ENCODE measurements at regions not wholly inside any gene's neighbourhood (a gene's known extent, or its start where the extent isn't known, plus 50 kb on each side); places are given as distances from the start of the nearest gene placed in this dataset.
"Not testable (repeated sequence)": the region's sequence is repeated elsewhere in the genome, so short reads cannot be mapped to it uniquely, and the experiment has no call there.

DNA sequence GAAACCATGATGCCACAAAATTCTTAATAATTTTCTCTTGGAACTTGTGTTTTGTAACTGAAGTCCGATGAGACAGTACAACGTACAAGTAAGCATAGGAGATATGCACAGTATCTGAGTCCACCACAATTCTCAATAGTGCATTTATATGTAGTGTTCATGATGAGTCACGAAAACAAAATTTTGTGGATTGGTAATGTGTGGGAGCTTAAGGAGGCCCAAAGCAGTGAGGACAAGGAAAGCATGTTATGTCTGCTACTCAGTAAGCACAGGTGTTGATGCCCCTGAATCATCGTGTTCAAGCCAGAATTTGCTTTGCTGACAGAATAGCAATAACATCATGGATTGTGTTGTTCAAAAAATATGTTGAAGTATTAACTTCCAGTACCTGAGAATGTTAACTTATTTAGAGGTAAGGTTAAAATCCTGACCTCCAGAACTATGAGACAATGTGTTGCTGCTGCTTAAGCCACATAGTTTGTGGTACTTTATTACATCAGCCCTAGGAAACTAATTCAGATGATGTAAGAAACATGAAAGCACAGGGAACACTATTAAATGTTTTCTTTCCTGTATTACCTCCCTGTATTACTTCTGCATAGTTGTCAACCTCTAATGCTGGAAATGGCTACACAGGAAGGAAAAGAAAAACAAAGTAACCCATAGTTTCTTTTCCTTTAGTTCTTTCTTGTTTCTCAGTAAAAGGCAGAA, 201.3 kb downstream of the SLITRK6 start:
- DNase-seq: no peak

DNA sequence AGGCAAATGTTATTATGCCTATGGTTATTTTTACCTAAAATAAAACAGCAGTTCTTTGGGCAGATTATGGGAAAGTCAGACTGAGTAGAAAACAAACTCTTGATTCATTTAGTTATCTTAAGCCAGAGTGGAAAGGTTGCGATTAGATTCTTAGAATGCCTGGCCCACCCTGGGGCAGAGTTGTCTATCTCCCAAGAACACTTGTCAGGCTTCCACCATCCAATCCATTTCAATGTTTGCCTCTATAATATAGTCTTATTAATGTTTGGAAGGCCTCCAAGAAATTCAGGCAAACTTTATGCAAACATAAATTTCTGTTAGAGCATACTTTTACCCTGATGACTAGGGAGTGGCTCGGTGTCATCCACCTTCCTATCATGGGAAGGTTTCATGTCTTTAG, 207.0 kb downstream of the SLITRK6 start:
- DNase-seq: no peak

- no peak for DNase-seq
Measured at GRCh38 chr13:85590231-85590931, 208.8 kb downstream of the SLITRK6 start.

GRCh38 chr13:85589021-85589420, 210.2 kb downstream of the SLITRK6 start:
- no peak for DNase-seq

- no peak for DNase-seq
Measured at GRCh38 chr13:85588359-85588758, 210.9 kb downstream of the SLITRK6 start.

DNA sequence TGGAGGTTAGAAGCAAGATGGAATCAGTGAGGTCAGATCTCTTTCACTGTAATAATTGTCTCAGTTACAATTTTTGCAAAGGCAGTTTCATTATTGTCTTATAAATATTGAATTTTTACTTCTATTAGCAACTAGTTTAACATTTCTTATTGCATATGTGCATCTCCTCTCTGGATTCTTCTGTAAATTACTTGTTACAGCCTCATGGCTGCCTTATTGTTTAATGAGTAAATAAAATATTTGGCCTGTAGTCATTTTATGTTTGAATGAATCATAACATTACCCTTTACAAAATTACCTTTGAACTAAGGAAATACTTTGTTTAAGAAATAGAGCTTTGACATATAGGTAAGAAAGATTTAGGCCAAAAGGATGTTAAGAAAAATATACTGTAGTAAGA, 212.4 kb downstream of the SLITRK6 start:
- DNase-seq: no peak

- DNase-seq: no peak
Measured at GRCh38 chr13:85586422-85586831, 212.8 kb downstream of the SLITRK6 start.

GRCh38 chr13:85582890-85583289, 216.3 kb downstream of the SLITRK6 start:
- no peak for DNase-seq

DNA sequence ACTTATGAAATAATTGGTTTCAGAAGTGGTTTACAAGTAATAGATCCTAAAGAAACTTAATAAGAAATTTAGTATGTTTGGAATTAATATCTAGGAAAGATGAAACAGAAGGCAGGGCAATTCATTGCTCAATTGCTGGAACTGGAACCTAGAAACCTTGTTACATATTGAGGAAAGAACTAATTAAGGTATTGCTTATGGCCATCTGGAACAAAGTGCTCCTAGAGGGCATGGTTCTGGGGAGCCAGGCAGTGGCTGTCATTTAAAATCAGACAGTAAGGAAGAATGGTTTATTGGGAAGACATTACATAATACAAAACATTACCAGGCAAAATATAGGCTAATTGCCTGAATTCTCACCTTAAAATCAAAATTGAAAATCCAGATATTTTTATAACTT, 224.1 kb downstream of the SLITRK6 start:
- no peak for DNase-seq

GRCh38 chr13:85567909-85568308, 231.3 kb downstream of the SLITRK6 start:
- no peak for DNase-seq

GRCh38 chr13:85565652-85566051, 233.6 kb downstream of the SLITRK6 start:
- no peak for DNase-seq

- no peak for DNase-seq
Measured at GRCh38 chr13:85564598-85564997, 234.6 kb downstream of the SLITRK6 start.

DNA sequence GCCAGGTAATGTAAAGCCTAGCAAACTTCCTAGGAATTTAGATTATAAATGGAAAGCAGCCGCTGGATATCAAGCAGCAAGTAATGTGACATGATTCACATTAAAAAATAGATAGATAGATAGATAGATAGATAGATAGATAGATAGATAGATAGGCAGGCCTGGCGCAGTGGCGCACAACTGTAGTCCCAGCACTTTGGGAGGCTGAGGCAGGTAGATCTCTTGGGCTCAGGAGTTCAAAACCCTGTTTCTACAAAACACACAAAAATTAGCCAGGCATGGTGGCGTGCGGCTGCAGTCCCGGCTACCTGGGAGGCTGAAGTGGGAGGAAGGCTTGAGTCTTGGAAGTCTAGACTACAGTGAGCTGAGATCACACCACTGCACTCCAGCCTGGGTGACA, 236.9 kb downstream of the SLITRK6 start:
- DNase-seq: no peak

DNA sequence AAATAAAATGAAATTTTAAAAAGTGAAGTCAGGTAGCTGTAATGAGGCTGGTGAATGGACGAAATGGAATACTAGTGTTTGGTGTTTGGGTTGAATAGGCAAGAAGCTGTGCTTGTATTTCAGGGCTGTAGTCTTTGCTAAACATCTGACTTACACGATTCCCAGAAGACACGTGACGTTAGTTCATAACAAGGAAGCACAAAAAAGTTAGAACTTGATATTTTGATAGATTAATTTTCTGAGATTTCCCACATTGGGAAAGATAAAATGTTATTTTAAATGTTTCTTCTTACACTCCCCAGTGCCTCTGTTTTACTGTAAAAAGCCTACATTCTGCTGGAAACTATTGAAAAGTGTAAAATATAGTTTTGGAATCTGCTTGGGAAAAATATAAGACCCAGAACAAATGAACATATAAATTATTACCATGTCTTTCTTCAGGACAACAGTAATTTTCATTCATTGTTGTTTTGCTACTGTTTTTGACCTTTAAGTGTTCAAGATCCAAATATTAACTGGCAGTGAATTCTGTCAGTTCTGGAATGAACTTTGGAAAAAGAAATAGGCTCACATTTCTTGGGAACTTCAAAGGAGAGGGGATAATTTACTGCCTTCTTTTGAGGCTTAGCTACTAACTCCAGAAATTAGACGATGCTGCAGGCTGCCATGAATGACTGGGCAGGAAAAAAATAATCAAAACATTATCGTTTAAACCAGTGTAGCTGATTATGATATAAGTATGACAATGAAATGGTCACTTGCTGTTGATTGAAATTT, 241.3 kb downstream of the SLITRK6 start:
- DNase-seq: no peak

DNA sequence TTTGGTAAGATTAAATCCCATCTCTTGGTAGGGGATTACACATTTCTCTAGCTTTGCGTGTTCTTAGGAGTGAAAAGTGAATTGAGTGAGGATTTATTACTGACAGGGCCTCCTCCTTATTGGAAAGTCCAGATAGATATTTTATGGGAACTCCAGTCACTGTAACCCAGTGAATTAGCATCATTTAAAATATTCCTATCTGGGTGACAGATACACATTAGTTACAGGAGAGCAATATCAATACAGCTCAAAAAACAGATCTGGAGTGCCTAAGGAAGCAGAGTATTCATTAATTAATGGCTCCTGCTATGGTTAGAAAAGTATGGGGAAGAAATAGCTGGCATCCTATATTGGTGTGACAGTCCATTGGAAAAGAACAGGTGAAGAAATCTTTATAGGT, 248.2 kb downstream of the SLITRK6 start:
- DNase-seq: no peak

GRCh38 chr13:85549819-85550218, 249.4 kb downstream of the SLITRK6 start:
- DNase-seq: no peak

DNA sequence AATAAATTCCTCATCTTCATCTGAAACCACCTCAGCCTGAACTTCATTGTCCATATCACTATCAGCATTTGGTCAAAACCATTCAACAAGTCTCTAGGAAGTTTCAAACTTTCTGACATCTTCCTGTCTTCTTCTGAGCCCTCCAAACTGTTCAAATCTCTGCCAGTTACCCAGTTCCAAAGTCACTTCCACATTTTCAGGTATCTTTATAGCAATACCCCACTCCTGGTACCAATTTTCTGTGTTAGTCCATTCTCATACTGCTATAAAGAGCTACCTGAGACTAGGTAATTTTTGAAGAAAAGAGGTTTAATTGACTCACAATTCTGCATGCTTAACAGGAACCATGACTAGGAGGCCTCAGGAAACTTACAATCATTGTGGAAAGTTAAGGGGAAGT, 250.4 kb downstream of the SLITRK6 start:
- DNase-seq: not testable (repeated sequence)

DNA sequence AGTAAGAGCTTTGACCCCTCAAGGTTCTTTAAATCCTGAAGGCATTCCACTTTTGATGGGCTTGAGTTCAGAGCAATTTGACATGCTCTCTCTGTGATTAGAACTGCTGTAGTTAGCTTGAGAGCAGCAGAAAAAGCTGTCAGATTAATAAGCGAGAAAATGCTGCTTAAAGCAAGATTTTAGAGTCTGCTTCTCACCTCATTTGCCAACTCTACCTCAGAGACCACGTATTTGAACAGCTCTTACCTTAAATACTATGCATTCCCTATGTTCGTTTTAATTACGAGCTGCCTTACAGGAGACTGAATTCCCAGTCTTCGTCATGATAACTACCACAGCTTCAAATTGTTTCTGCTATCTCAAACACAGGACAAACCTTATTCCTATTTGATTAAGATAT, 253.4 kb downstream of the SLITRK6 start:
- DNase-seq: no peak

DNA sequence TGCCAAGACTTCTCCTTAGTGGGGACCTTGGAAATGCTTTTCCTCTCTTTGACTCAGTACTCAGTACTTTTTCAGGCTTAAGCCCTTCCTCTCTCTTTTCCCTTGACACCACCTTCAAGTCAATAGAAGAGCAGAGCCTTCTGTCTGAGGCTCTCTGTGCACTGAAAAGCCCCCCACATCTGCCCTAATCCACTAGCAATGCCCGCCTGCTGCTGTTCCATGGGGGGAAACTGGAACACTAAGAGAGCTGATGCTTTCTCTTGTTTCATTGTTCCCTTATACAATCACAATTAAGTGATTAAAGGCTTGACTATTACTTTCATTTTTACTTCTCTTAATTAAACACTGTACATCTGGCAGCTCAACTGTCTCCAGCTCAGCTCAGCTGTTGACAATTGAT, 254.5 kb downstream of the SLITRK6 start:
- DNase-seq: no peak

GRCh38 chr13:85543144-85543543, 256.1 kb downstream of the SLITRK6 start:
- DNase-seq: no peak

- DNase-seq: no peak
Measured at GRCh38 chr13:85541476-85541875, 257.7 kb downstream of the SLITRK6 start.

DNA sequence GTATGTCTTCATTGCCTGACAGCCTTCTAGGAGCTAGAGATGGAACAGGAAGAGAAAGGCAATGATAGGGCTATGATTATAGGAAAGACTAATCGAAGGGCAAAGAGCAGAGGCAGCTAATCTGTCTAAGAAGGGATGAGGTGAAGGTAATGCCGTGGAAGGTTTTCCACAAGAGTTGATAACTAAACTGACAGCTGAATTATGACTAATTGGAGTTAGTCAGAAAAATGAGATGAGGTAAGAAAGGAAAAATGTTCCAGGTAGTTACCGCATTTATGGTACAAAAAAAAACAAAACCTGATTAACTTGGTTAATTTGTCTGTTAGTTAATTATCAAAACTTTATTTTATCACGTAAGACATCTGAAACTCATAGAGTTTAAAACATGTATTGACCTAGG, 260.3 kb downstream of the SLITRK6 start:
- no peak for DNase-seq

GRCh38 chr13:85537601-85538000, 261.6 kb downstream of the SLITRK6 start:
- no peak for DNase-seq

DNA sequence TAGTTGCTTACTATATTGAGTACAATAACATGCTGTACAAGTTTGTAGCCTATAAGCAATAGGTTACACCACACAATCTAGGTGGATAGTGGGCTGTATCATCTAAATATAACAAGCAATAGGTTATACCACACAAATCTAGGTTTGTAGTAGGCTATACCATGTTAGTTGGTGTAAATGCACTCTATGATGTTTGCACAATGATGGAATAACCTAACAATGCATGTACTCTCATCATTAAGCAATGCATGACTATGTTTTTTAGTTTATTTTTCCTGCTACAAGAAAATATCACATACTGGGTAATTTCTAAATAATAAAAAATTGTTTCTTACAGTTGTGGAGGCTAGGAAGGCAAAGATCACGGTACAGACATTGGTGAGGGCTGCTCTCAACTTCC, 262.5 kb downstream of the SLITRK6 start:
- no peak for DNase-seq
